ENCODE measurements at regions not wholly inside any gene's neighbourhood (a gene's known extent, or its start where the extent isn't known, plus 50 kb on each side); places are given as distances from the start of the nearest gene placed in this dataset.

DNA sequence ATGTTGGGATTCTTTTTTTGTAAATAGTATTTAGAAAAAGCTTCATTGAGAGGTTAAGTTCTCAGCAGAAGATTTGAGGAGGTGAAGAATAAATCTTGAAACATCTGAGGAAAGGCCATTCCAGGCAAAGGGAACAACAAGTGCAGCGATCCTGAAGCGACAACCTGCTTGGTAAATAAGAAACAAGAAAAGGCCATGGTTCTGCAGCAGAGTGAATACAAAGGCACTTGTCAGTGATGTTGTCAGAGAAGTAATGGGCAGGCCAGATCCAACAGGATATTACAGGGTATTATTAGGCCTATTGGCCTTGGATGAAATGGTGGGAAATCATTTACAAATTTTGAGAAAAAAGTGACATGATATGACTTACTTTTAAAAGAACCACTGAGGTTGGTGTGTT lies 960.0 kb downstream of the PLA2G4A start:
- no peak overlapping the region for H3K4me3 ChIP-seq (ENCODE audit: low read depth, poor library complexity, severe bottlenecking)
- no peak for DNase-seq (ENCODE audit: low spot score in 2 of 2)
- intact Hi-C loops (cut with DNase I; ENCODE audit: low total_unique reads): no loop called here
- WGBS, 2 donors: 89 to 93% methylated on average over 2 of the region's 2 CpGs
- TF ChIP-seq POLR2A (IDR thresholded peaks at IDR 0.05): no peak
- TF ChIP-seq, protein P1, sequence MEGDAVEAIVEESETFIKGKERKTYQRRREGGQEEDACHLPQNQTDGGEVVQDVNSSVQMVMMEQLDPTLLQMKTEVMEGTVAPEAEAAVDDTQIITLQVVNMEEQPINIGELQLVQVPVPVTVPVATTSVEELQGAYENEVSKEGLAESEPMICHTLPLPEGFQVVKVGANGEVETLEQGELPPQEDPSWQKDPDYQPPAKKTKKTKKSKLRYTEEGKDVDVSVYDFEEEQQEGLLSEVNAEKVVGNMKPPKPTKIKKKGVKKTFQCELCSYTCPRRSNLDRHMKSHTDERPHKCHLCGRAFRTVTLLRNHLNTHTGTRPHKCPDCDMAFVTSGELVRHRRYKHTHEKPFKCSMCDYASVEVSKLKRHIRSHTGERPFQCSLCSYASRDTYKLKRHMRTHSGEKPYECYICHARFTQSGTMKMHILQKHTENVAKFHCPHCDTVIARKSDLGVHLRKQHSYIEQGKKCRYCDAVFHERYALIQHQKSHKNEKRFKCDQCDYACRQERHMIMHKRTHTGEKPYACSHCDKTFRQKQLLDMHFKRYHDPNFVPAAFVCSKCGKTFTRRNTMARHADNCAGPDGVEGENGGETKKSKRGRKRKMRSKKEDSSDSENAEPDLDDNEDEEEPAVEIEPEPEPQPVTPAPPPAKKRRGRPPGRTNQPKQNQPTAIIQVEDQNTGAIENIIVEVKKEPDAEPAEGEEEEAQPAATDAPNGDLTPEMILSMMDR (IDR thresholded peaks at IDR 0.05): no peak

GRCh38 chr1:187790724-187791123 lies 962.0 kb downstream of the PLA2G4A start:
- no peak for DNase-seq (ENCODE audit: low spot score in 2 of 2)
- intact Hi-C loops (cut with DNase I; ENCODE audit: low total_unique reads): no loop called here
- WGBS, 2 donors: 78 to 89% methylated on average over 1 of the region's 1 CpG
- no peak for TF ChIP-seq POLR2A (IDR thresholded peaks at IDR 0.05)
- TF ChIP-seq, protein P1 (IDR thresholded peaks at IDR 0.05): no peak
- no peak overlapping the region for H3K4me3 ChIP-seq (ENCODE audit: low read depth, poor library complexity, severe bottlenecking)

- intact Hi-C loops (cut with DNase I; ENCODE audit: low total_unique reads): no loop called here
- 66 to 67% methylated on average over 2 of the region's 2 CpGs for WGBS, 2 donors
- H3K4me3 ChIP-seq (ENCODE audit: low read depth, poor library complexity, severe bottlenecking): no peak overlapping the region
- DNase-seq (ENCODE audit: low spot score in 2 of 2): no peak
- TF ChIP-seq, protein P1 (IDR thresholded peaks at IDR 0.05): no peak
- no peak for TF ChIP-seq POLR2A (IDR thresholded peaks at IDR 0.05)
Observed at GRCh38 chr1:187794561-187794960, 965.8 kb downstream of the PLA2G4A start.

GRCh38 chr1:187809549-187809948 lies 980.8 kb downstream of the PLA2G4A start:
- intact Hi-C loops (cut with DNase I; ENCODE audit: low total_unique reads): no loop called here
- no peak overlapping the region for H3K4me3 ChIP-seq (ENCODE audit: low read depth, poor library complexity, severe bottlenecking)
- WGBS, 2 donors: 55 to 58% methylated on average over 1 of the region's 1 CpG
- no peak for DNase-seq (ENCODE audit: low spot score in 2 of 2)
- TF ChIP-seq POLR2A (IDR thresholded peaks at IDR 0.05): no peak
- TF ChIP-seq, protein P1 (IDR thresholded peaks at IDR 0.05): no peak

DNA sequence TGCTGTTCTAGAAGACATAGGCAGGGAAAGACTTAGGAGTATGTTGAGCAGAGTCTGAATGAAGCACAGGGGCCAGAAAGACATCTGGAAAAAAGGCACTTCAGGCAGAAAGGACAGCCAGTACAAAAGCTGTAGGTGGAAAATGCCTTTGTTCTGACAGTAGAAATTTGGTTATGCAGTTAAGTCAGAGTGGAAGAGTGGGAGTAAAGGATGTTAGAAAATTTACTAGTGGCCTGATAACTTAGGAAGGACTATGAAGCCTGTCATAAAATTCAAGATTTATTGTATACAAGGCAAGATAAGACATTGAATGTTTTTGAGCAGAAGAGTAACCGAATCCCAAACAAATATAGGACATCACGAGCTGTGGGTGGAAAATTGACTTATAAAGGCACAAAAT lies 987.9 kb downstream of the PLA2G4A start:
- TF ChIP-seq POLR2A (IDR thresholded peaks at IDR 0.05): no peak
- TF ChIP-seq, protein P1 (IDR thresholded peaks at IDR 0.05): no peak
- intact Hi-C loops (cut with DNase I; ENCODE audit: low total_unique reads): no loop called here
- no peak overlapping the region for H3K4me3 ChIP-seq (ENCODE audit: low read depth, poor library complexity, severe bottlenecking)
- DNase-seq (ENCODE audit: low spot score in 2 of 2): no peak
- WGBS, 2 donors: 76 to 86% methylated on average over 2 of the region's 2 CpGs

GRCh38 chr1:187817782-187818181 lies 989.0 kb downstream of the PLA2G4A start:
- WGBS, 2 donors: 90 to 93% methylated on average over 5 of the region's 5 CpGs
- no peak overlapping the region for H3K4me3 ChIP-seq (ENCODE audit: low read depth, poor library complexity, severe bottlenecking)
- no peak for DNase-seq (ENCODE audit: low spot score in 2 of 2)
- intact Hi-C loops (cut with DNase I; ENCODE audit: low total_unique reads): no loop called here
- TF ChIP-seq, protein P1 (IDR thresholded peaks at IDR 0.05): no peak
- no peak for TF ChIP-seq POLR2A (IDR thresholded peaks at IDR 0.05)
